Renal pelvis (tissue), 1 donor: ENCODE measurements at regions not wholly inside any gene's neighbourhood (a gene's known extent, or its start where the extent isn't known, plus 50 kb on each side); places are given as distances from the start of the nearest gene placed in this dataset.
"Not testable (repeated sequence)": the region's sequence is repeated elsewhere in the genome, so short reads cannot be mapped to it uniquely, and the experiment has no call there.

Experiments used
- DNase-seq: peaks from one replicate; pipeline ENCODE4 v3.0.0-alpha.2; 2013

- not testable (repeated sequence) for DNase-seq
These were observed 52.5 kb upstream of the CCDC71L start for GRCh38 chr7:106713452-106713851.

- DNase-seq, result not testable (repeated sequence)
These were observed 53.9 kb upstream of the CCDC71L start for GRCh38 chr7:106714590-106715442.

- no peak for DNase-seq
These were observed 54.8 kb upstream of the CCDC71L start for GRCh38 chr7:106715730-106716129.

- DNase-seq, result no peak
These were observed 56.4 kb upstream of the CCDC71L start for GRCh38 chr7:106717254-106717954.

DNA sequence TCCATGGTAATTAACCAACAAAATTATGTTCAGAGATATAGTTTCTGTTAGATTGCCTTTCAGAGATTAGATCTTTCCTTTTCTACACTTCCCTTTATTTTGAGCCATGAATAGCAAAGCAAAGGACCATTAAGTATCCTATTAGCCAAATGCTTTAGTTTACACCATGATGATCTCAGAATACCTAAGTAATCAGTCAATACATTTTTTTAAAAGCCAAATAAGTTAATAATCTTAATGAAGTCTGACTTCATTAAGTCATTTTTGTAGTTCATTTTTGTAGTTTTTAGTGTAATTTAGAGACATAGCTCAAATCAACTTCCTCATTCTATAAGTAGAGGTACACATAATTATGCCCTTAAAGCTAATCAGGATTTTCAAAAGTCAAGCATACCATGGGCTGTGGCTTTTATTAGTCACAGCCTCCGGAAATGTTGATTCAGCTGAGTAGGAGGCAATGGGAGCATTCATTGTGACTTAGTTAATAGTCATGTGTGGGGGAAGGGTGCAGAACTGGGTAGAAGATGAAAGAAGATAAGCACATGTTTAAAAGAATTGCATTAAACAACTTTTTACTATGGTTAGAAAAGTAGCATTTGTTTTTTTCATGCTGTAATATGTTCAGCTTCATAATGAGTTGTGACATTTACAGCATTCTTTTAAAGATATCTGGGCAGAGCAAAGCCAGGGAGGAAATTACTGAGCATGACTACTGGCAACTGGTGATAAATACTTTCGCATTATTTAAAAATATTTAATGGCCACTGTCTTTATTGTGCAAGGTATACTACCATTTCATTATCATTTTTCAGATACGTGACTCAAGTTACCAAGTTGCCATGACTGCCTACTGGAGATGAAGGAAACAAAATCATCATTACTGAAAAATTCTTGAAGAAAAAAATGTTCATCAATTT lies 57.3 kb upstream of the CCDC71L start:
- peak; percentile 64 for DNase-seq

DNA sequence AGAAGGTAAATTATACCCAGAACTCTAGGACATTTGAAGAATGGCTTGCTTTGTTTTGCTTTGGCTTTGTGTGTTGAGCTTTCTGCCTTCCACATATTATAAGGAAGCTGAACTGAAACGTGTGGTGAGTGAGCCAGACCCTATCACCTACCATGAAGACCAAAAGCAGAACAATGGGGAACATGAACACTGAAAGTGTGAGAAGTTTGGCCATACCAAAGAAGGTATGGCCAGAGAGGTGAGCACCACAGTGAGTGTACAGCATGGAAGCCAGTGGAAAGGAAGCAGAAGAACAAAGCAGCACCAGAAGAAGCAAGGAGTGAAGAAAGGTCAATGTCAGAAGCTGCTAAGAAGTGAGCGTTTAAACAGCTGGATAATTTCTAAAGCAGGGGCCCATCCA lies 59.7 kb upstream of the CCDC71L start:
- DNase-seq, result no peak

DNA sequence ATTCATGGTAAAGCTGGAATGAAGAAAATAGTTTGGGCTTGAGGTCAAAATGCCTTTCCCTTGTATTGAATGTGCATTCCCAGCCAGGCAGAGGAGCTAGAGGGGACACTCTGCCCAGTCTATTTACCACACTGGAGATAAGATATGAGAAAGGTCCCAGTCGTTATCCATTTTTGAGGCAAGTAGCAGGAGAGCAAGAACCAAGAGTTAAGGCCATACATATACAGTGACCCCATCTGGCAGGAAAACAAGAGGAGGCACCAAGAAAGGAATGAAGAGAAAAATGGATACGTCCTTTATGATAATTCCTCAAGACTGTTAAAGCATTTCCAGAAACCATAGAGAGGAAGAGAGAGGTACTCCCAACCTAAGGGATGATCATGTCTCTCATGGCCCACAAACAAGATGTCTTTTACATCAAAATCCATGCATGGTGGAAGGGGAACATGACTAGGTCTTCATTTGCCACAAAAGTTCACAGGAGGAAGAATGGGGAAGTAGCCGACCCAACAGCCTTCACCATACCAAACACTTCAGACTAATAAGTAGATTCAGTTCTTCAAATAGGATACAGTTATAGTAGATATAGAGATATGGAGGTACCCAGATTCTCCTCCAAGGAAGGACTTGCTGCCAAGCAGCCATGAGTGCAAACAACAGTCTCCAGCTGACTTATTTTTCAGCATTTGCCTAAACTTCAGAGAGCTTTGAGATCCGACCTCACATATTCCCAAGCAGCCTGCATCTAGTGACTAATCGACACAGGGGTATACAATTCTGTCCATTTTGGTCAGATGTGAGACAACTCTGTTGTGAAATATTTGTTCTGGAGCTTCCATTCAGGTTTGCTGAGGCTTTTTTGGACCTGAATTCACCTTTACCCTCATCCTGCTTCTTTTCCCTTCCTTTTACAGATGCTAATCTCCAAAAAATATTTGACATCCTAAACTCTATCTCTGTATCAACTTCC lies 61.1 kb upstream of the CCDC71L start:
- DNase-seq, result no peak

- DNase-seq, result no peak
These were observed 62.4 kb upstream of the CCDC71L start for GRCh38 chr7:106723398-106723797.

DNA sequence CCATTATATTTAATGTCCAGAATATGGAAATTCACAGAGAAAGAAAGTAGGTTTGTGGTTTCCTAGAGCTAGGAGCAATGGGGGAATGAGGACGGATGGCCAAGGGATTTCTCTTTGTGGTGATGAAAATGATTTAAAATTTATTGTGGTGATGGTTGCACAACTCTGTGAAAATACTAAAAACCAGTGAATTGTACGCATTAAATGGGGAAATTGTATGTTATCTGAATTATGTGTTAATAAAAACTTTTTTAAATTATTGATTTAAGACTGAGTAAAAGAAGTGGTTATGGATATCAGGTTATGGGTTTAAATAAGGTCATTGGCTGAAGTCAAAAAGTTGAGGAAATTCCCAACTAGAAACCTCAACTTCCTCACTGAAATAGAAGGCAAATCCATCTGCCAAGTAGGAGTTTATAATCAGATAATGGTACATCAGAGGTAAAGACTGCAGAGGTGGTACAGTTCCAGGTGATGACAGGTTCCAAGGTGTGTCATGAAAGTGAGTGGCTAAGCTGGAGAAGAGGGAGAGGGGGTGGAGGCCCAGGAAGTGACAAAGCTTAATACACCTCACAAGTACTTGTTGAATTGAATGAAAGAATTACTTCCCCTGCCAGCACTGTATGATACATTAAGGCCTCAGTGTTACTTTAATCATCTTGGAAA lies 68.9 kb upstream of the CCDC71L start:
- no peak for DNase-seq

DNA sequence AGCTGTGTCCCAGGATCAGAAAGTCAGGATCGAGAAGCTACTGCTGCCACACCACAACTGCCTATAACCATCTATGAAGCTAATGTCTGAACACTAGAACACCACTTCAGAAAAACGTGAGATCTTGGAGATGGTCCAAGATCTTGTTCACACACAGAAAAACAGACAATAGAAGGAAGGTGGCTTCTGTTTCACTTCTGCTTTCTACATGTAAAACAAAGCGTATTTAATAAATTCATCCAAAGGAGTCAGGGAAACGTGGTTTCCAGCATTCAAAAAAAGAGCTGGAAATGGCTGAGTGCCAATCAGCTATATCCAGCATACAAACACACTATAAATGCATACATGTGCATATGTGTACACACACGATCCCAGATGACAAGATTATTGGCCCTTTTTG lies 70.2 kb upstream of the CCDC71L start:
- no peak for DNase-seq

DNA sequence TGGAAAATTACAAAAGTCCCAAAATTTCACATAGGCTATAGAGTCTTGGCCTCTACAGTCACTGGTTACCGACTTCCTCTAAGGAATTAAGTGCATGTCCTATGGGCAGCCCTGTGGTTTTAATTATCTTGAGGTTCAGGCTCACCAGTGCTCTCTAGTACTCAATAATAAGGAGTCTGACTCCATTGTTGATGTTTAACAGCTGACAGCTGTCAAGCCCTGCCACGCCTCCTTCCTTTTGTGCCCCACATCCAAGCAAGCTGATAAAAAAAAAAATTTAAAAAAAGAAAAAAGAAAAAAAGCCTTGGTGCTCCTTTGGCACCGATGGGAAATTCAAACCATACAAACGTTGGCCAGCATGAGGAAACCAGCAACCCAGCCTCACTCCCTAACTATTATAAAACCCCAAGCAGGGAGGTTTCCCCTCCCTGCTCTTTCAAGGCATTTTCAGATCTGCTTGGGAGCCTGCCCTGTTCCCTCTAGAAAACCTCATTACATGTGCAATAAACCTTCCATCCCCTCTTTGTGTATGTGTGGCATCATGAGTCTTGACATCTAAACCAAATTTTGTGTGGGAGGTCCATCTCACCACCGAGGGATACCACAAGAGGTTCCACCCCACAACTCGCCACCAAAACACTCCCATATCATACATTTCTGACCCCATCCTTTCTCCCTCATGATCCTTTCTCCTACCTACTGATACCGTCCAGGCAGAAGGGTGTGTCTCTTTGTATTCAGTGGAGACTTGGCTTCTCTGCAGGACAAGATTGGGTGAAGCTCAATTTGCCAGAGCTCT lies 70.9 kb upstream of the CCDC71L start:
- no peak for DNase-seq

DNA sequence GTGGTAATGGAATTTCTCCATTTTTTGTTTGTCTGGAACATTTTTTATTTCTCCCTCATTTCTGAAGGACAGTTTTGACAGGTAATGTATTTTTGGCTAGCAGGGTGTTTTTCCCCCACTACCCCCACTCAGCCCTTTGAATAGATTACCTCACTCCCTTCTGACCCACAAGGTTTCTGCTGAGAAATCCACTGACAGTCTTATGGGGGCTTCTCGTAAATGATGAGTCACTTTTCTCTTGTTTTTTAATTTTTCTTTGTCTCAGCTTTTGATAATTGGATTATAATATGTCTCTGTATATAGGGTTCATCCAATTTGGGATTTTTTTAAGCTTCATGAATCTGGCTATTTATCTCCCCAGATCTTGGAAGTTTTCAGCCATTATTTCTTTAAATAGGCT lies 74.7 kb upstream of the CCDC71L start:
- no peak for DNase-seq

- DNase-seq, result no peak
These were observed 75.2 kb upstream of the CCDC71L start for GRCh38 chr7:106736123-106736507.

DNA sequence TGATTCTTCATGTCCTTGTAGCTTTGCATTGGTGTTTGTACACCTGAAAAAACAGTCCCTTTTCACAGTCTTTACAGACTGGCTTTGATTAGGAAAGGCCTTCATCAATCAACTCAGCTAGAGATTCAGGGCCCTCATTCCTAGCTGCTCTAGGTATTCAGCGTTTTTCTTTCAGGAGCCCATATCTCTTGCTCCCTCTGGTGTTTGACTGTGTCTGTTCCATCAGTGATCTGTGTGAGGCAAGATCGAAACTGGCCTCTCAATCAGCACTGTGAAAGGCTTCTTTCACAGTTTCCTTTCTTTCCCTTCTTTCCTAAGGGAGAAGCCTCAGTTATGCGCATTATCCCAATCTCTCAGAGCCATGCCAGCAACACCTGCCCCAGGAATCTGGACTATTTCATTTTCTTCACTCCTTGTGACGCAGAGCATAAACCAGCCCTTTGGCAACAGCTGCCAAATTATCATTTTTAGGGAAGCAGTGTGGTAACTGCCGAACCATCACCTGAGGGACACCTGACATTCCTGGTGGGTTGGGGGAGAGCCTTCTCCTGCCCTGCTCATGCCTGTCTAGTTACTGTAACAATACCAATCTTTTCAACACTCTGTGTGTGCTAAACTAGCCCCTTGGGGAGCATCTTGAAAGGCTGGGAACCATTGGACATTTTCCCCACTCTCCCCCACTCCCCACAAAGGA lies 75.7 kb upstream of the CCDC71L start:
- peak; percentile 19 for DNase-seq

- no peak for DNase-seq
These were observed 76.2 kb upstream of the CCDC71L start for GRCh38 chr7:106737202-106737562.

- DNase-seq, result no peak
These were observed 79.8 kb upstream of the CCDC71L start for GRCh38 chr7:106740806-106741205.

GRCh38 chr7:106744563-106745091 lies 83.7 kb upstream of the CCDC71L start:
- no peak for DNase-seq

GRCh38 chr7:106747301-106747700 lies 86.3 kb upstream of the CCDC71L start:
- not testable (repeated sequence) for DNase-seq

- DNase-seq, result no peak
These were observed 86.8 kb upstream of the CCDC71L start for GRCh38 chr7:106747804-106748203.
